ENCODE measurements at regions not wholly inside any gene's neighbourhood (a gene's known extent, or its start where the extent isn't known, plus 50 kb on each side); places are given as distances from the start of the nearest gene placed in this dataset.

DNA sequence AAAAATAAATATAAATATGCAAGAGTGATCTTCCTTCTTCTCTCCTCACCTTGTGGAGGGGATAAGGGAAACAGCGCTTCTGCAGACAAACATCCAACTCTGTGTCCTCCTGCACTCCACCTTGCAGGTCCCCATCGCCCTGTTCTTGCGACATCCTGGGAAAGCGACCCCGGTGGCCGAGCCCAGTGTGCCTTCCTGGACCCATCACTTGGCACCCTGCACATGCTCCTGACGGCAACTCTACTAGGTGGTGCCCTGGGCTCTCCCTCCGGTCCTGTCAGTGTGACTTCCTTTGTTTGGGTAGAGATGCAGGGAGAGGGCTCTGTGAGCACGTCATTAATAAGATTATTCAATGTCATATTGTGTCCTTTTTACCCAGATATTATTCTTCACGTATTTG, 266.0 kb upstream of the ADAMTS16 start:
- DNase-seq (ENCODE audit: low read depth, low spot score) = no peak

DNA sequence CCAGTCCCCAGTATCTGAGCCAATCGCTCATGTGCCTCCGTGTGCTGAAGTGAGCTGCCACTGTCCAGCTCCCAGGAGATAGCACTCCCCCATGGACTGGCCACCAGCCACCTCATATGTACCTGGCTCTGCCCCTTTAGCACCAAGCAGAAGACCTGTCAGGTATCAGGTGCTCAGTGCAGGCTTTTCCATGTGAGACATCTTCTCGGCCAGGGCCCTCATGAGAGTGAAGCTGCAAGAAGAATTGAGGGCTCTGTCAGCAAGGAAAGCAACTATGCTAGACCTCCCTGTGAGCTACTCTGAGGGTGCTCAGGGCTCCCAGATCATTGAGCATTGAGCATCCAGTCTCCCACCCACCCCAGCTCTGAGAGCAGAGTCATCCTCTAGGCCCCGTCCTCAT, 264.2 kb upstream of the ADAMTS16 start:
- DNase-seq (ENCODE audit: low read depth, low spot score) = no peak

DNA sequence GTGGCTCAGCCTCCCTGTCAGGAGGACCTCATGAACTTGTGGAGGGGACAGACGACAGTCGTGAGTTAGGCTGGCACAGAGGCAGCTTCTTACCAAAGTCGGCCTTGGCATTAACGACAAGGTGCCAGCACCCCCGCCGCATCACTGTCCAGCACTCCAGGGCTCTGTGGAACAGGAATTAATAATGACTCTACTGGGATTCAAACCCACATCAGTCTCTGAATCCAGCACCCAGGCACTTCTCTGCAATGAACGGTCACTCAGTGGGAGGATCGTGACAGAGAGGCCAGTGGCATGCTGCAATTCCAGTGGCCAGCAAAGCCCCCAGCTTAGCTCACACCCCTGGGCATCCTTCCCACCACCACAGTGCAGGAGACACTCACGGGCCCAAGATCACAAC, 263.3 kb upstream of the ADAMTS16 start:
- DNase-seq (ENCODE audit: low read depth, low spot score) = no peak

DNA sequence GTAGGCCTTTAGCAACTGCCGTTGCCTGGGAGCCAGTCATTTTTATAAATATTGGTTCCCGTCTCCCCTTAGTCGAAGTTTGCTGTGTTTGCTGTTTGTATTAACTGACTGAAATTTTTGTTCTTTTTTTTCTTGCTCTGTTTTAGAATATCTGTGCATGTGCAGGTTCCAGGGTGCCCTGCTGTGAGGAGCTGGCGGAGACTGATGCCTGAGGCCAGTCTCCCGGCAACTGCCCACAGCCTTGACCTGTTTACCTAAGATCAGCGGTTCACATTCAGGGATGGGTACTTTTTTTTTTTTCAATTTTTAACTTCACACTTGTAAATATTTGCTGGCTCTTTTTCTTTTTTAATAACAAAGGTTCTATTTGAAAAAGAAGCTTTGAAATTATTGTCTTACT, 262.6 kb upstream of the ADAMTS16 start:
- no peak for DNase-seq (ENCODE audit: low read depth, low spot score)

DNA sequence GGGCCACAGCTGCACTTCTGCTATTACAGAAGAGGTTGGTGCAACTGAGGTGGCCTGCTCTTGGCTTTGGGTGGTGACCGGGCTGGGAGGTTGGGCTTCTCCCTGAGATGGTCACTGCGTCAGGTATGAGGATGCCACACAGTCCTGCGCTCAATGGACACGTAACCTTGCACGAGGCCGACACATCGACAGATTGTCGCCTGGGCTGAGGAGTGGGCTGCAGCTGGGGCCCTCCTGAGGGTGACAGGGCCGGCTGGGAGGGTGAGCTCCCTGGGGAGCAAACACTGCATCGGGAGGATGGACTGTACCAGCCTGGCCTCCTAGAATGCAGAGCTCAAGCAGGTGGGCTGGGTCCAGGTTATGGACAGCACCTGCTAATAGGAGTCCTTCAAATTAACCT, 261.1 kb upstream of the ADAMTS16 start:
- no peak for DNase-seq (ENCODE audit: low read depth, low spot score)

- peak; percentile 42 for DNase-seq (ENCODE audit: low read depth, low spot score)
Observed at GRCh38 chr5:4879693-4880303, 260.3 kb upstream of the ADAMTS16 start.

DNA sequence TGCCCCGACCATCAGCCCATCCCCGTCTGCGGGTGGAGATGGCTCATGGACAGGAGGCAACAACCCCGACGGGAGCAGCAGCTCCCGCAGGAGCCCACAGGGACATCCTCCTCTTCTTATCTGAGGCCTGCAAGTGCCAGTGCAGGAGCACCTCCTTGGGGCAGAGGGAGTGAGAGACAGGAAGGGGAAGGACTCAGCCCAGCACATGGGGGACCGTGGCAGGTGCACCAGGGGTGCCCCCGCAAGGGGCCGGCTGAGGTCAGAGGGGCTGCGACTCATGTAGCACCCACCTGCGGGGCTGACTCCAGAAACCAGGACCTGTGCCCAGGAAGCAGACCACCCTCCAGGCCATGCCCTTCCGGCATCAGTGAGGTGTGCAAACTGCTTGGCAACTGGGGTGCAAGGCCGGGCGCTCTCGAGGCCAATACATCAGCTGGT, 259.8 kb upstream of the ADAMTS16 start:
- DNase-seq (ENCODE audit: low read depth, low spot score) = no peak

DNA sequence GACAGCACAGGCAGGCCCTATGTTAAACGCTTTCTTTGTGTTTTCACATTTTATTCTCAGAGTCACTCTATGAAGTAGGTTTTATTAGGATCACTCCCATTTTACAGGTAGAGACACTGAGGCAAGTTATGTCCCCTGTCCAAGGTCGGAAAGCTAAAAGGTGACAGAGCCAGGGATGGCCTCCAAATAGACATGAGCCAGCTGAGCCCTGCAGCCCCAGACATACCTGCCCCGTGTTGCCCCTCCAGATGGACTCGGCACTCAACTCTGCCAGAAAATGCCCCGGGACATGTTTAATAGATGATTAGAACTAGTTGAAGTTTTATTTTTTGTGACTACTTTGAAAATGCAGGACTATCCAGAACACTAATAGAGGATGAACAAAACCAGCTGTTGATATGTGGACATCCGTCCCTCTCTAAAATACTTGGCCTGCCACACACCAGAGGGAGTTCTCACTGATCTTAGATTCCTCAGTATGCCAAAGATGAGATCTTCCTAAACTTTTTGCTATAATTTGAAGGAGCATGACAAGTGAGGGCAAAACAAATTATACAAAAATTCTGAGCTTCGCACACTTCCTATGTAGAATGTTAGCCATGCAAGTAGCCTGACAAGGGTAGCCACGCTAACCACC, 258.6 kb upstream of the ADAMTS16 start:
- DNase-seq (ENCODE audit: low read depth, low spot score) = no peak

DNA sequence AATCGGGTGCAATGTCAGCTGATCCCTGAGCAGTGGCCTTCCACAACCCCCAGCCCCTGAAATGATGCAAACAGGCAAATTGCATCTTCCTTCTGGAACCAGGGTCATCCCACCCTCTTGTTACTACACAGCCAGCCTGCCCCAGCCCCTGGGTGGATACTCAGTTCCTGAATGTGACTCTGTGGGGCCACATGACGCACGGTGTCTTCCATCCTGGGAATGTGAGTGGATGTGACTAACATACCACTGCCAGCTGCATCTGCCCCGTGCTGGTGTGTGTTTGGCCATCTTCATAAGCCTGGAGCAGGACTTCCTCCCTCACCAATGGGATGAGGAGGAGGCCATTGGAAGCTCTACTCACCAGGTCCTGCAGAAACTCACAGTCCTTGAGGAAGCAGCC, 257.9 kb upstream of the ADAMTS16 start:
- no peak for DNase-seq (ENCODE audit: low read depth, low spot score)

- no peak for DNase-seq (ENCODE audit: low read depth, low spot score)
Observed at GRCh38 chr5:4883360-4883759, 256.8 kb upstream of the ADAMTS16 start.

- DNase-seq (ENCODE audit: low read depth, low spot score) = no peak
Observed at GRCh38 chr5:4893063-4893744, 246.9 kb upstream of the ADAMTS16 start.

DNA sequence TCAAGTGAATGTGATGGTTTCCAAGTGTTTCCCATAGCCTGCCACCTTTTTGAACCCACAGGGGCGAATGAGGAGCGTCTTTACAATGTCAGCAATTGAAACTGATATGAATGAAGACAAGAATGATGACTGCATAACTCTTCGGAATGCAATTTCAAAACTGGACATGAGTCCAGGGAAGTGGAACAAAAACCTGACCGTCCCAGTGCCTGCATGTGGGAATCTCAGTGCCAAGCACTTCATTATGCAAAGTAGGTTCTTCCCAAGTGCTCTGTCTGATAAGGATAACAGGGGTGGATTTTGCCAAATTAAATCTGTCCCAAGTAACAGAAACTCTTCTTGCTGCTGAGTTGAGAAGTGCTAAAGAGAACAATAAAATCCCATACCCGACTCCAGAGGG, 243.8 kb upstream of the ADAMTS16 start:
- no peak for DNase-seq (ENCODE audit: low read depth, low spot score)

- DNase-seq (ENCODE audit: low read depth, low spot score) = no peak
Observed at GRCh38 chr5:4901305-4901811, 238.8 kb upstream of the ADAMTS16 start.

DNA sequence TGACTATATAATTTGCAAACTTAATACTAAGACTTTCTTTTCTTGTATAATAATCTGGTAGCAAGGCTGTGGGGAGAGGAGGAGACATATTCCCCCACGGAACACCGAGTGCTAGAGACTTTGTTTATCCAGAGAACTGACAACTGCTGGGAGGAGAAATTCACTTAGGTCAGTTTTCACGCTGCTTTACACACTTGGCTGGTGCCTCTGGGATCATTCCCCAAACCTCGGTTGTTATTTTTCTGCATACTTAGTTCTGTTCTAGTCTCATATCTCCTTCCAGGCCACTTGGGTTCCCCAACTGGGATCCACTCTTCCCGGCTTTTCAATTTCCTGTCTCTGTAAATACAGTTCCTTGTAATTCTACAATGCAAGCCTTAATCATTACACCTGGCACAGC, 238.2 kb upstream of the ADAMTS16 start:
- no peak for DNase-seq (ENCODE audit: low read depth, low spot score)

DNA sequence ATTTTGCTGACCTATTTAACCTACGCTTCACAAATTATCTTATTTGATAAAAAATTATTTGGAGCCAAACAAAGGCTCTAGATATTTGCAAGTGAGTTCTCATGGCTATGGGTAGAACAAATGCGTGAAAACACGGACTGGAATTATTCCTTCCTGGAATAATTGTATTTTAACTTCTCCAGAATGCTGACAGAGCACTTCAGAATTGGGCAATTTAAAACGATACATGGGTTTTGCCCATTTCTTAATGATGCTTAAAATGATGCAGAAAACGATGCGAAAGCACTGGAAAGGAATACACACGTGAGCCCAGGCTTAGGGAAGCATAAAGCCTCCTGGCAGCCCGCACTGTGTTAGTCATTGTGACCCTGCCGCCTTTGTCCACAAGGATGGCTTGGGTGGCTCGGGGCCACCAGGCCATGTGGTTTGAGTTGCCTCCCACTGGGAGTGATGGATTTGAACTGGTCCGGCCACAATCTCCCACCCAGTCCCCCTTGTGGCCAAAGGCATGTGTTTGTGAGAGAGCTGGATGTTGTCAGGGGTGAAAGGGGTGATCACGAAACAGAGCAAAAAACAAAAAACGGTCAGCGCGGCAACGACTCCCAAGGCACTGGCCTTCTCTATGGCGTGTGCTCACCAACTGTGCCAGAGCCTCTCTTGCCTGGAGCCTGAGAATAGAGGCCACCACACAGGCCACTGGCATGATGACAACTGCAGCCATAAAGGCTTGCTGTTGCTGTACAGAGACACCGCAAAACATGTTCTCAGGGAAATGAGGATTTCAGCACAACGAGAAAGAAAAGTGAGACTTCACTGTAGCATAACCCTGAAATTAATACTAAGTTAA, 234.2 kb upstream of the ADAMTS16 start:
- peak; percentile 12 for DNase-seq (ENCODE audit: low read depth, low spot score)

GRCh38 chr5:4906786-4907185, 233.3 kb upstream of the ADAMTS16 start:
- DNase-seq (ENCODE audit: low read depth, low spot score) = no peak

- DNase-seq (ENCODE audit: low read depth, low spot score) = no peak
Observed at GRCh38 chr5:4907571-4907970, 232.6 kb upstream of the ADAMTS16 start.

- no peak for DNase-seq (ENCODE audit: low read depth, low spot score)
Observed at GRCh38 chr5:4909086-4909485, 231.0 kb upstream of the ADAMTS16 start.

DNA sequence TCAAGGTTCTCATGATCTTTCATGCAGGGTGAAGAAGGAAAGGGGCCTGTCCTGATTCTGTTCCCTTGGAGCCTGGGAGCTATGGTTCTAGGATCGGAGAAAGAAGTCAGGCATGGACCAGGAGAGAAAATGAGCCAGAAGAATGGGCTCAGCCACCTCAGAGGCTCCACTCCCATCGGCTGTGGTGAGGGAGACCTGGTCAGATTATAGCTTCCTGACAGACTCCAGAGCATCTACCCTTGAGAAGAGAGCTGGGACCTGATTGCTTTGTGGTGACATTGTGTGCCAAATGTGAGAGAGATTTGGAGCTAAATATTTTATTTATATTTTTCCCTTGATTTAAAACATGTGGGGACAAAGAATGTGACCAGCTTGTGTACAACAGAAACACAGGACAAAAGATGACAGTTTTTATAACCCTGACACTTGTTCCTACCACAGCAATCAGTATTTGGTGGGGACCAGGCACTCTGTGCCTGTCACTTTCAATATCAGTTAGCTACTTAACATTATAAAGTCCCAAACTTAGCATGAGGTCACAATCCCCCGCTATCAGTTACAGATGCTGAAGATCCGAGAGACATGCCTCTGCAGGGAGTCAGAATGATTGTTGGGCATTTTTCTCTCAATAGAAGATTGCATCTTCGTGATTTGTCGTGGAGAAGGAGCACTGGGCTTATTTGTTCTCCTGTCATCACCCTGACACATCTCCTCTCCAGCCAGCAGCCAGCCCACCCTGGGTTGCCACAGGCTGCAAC, 228.3 kb upstream of the ADAMTS16 start:
- no peak for DNase-seq (ENCODE audit: low read depth, low spot score)

- no peak for DNase-seq (ENCODE audit: low read depth, low spot score)
Observed at GRCh38 chr5:4921929-4922328, 218.2 kb upstream of the ADAMTS16 start.

DNA sequence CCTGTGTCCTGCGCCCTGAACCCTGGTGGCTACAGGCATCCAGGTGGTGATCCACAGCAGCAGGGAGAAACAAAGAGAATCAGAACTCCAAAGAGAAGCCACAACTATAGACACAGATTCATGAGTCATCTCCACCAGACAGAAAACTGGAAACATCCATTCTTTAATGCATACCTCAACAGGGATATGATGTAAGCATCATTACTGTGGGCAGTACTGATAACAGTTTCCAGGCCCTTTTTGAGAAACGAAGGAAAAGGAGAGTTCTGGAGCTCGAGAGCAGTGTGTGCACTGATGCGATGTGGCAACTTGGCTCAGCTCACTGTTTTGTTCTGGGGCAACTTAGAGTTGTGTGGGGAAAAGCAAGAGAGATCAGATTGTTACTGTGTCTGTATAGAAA, 215.6 kb upstream of the ADAMTS16 start:
- DNase-seq (ENCODE audit: low read depth, low spot score) = no peak

All from iPS DF 19.7 (cell line).